H1 (cell line): ENCODE measurements at regions not wholly inside any gene's neighbourhood (a gene's known extent, or its start where the extent isn't known, plus 50 kb on each side); places are given as distances from the start of the nearest gene placed in this dataset.

Experiments used
- CTCF ChIA-PET: fragments of 300-600 bp; sonication (Branson Sonifier 250); formaldehyde crosslinking; loops from one replicate; lab custom pipeline; 2021; ENCODE audit not compliant: partially characterized antibody; lab: Charles Lee
- POLR2A ChIA-PET: fragments of 300-600 bp; sonication (Branson Sonifier 250); formaldehyde crosslinking; loops from one replicate; lab custom pipeline; 2021; ENCODE audit warnings: inconsistent platforms; ENCODE audit not compliant: partially characterized antibody; lab: Charles Lee
- DNase-seq, 2 experiments: peaks; one replicate each; pipeline versions ENCODE4 v3.0.0 to v3.0.0-alpha.2; 2010 to 2022; ENCODE audit warnings: low spot score in 2 of 2, low read depth in 1 of 2, mixed read lengths in 1 of 2
- FAIRE-seq: peaks from 2 replicates; lab custom pipeline; 2011; peaks lifted over from hg19 to GRCh38; lab: Jason Lieb, UNC
- H2AFZ ChIP-seq: 2 replicates; pipeline ENCODE4 v1.8.1; 2012; ENCODE audit warnings: low read length, inconsistent platforms
- H2AK5ac ChIP-seq: 2 replicates; pipeline ENCODE4 v1.6.1; 2013; ENCODE audit warnings: low read depth, low read length
- H2BK120ac ChIP-seq: replicated peaks from 2 replicates; pipeline ENCODE3; 2013; ENCODE audit warnings: low read depth, low read length, inconsistent platforms
- H2BK12ac ChIP-seq: 2 replicates; pipeline ENCODE4 v1.6.1; 2013; ENCODE audit warnings: low read depth, low read length
- H2BK15ac ChIP-seq: 2 replicates; pipeline ENCODE4 v1.6.1; 2013; ENCODE audit warnings: low read length
- H2BK20ac ChIP-seq: 2 replicates; pipeline ENCODE4 v1.6.1; 2013; ENCODE audit warnings: low read length
- H2BK5ac ChIP-seq: 2 replicates; pipeline ENCODE4 v1.6.1; 2013; ENCODE audit warnings: low read depth, low read length
- H3K14ac ChIP-seq: 2 replicates; pipeline ENCODE4 v1.6.1; 2013; ENCODE audit warnings: inconsistent platforms; ENCODE audit not compliant: insufficient read length
- H3K18ac ChIP-seq: 2 replicates; pipeline ENCODE4 v1.6.1; 2013; ENCODE audit warnings: low read length; ENCODE audit errors: extremely low read depth
- H3K23ac ChIP-seq: 2 replicates; pipeline ENCODE4 v1.6.1; 2013; ENCODE audit warnings: inconsistent platforms; ENCODE audit not compliant: insufficient read length
- H3K23me2 ChIP-seq: 2 replicates; pipeline ENCODE4 v1.6.1; 2013; ENCODE audit warnings: low read depth, low read length
- H3K27ac ChIP-seq: 2 replicates; pipeline ENCODE4 v1.6.1; 2011; ENCODE audit warnings: low read depth, low read length, inconsistent platforms
- H3K27me3 ChIP-seq, 4 experiments: replicated peaks in 1 of 4; 1 replicate in 1 of 4; 2 replicates in 3 of 4; pipeline versions ENCODE4 v1.6.1 to v1.8.1; 2011 to 2013; ENCODE audit warnings: low read length in 3 of 4, mild to moderate bottlenecking in 3 of 4, inconsistent platforms in 2 of 4, mixed read lengths in 2 of 4, moderate library complexity in 1 of 4; ENCODE audit not compliant: control insufficient read depth in 3 of 4, insufficient read depth in 3 of 4; ENCODE audit errors: extremely low read depth in 1 of 4
- H3K36me3 ChIP-seq, 4 experiments: 2 replicates each; pipeline versions ENCODE4 v1.6.1 to v1.8.1; 2011 to 2013; ENCODE audit warnings: mild to moderate bottlenecking in 4 of 4, low read length in 3 of 4, moderate library complexity in 2 of 4, control low read depth in 1 of 4, inconsistent platforms in 1 of 4; ENCODE audit not compliant: insufficient read depth in 4 of 4, control insufficient read depth in 2 of 4
- H3K4ac ChIP-seq: replicated peaks from 2 replicates; pipeline ENCODE3; 2013; ENCODE audit warnings: low read length, low read depth, mixed read lengths, inconsistent platforms; ENCODE audit not compliant: insufficient read length
- H3K4me1 ChIP-seq, 4 experiments: replicated peaks in 1 of 4; 1 replicate in 1 of 4; 2 replicates in 3 of 4; pipeline versions ENCODE4 v1.6.1 to v1.8.1; 2011 to 2013; ENCODE audit warnings: low read length in 3 of 4, inconsistent platforms in 2 of 4, mixed read lengths in 1 of 4; ENCODE audit not compliant: insufficient read depth in 4 of 4, control insufficient read depth in 3 of 4
- H3K4me2 ChIP-seq, 2 experiments: 2 replicates each; pipeline versions ENCODE4 v1.6.1 to v1.8.1; 2011 to 2013; ENCODE audit warnings: low read depth in 2 of 2, low read length in 2 of 2, control low read depth in 1 of 2, inconsistent platforms in 1 of 2, mild to moderate bottlenecking in 1 of 2; ENCODE audit not compliant: insufficient read depth in 1 of 2
- H3K4me3 ChIP-seq, 4 experiments: fragments of 200-600, 300-600 bp in 1 of 4; sonication (generic), shearing (Covaris generic), sonication (Bioruptor Twin) in 1 of 4; 2 replicates each; pipeline versions ENCODE4 v1.5.1 to v1.8.1; 2011 to 2016; ENCODE audit warnings: low read length in 4 of 4, low read depth in 3 of 4, control low read depth in 2 of 4, inconsistent platforms in 2 of 4, mild to moderate bottlenecking in 2 of 4, mixed read lengths in 1 of 4, moderate library complexity in 1 of 4; ENCODE audit not compliant: insufficient read depth in 2 of 4; ENCODE audit errors: extremely low read depth in 1 of 4
- H3K56ac ChIP-seq: replicated peaks from 2 replicates; pipeline ENCODE3; 2013; ENCODE audit warnings: low read depth, mild to moderate bottlenecking, mixed read lengths, low read length, inconsistent platforms; ENCODE audit not compliant: insufficient read length
- H3K79me1 ChIP-seq: 2 replicates; pipeline ENCODE4 v1.6.1; 2013; ENCODE audit warnings: low read depth, low read length, control low read depth
- H3K79me2 ChIP-seq, 2 experiments: 2 replicates each; pipeline versions ENCODE4 v1.6.1 to v1.8.1; 2012 to 2013; ENCODE audit warnings: low read length in 2 of 2, mild to moderate bottlenecking in 2 of 2, inconsistent platforms in 1 of 2; ENCODE audit not compliant: insufficient read depth in 2 of 2, control insufficient read depth in 1 of 2
- H3K9ac ChIP-seq, 4 experiments: replicated peaks in 1 of 4; 1 replicate in 1 of 4; 2 replicates in 3 of 4; pipeline versions ENCODE4 v1.6.1 to v1.8.1; 2011 to 2013; ENCODE audit warnings: low read depth in 3 of 4, low read length in 3 of 4, control low read depth in 2 of 4, mild to moderate bottlenecking in 2 of 4, moderate library complexity in 2 of 4, inconsistent platforms in 1 of 4; ENCODE audit errors: extremely low read depth in 1 of 4
- H3K9me3 ChIP-seq, 2 experiments: 2 replicates each; pipeline versions ENCODE4 v1.6.1 to v1.8.1; 2012 to 2013; ENCODE audit warnings: mild to moderate bottlenecking in 2 of 2, moderate library complexity in 2 of 2, control low read depth in 1 of 2, inconsistent platforms in 1 of 2, low read depth in 1 of 2, low read length in 1 of 2, mixed read lengths in 1 of 2; ENCODE audit not compliant: insufficient read depth in 2 of 2
- H4K20me1 ChIP-seq, 2 experiments: replicated peaks in 1 of 2; 2 replicates each; pipeline versions ENCODE3 to v1.8.1; 2011 to 2013; ENCODE audit warnings: inconsistent platforms in 2 of 2, low read length in 2 of 2, mild to moderate bottlenecking in 1 of 2; ENCODE audit not compliant: insufficient read depth in 2 of 2, control insufficient read depth in 1 of 2
- H4K5ac ChIP-seq: 2 replicates; pipeline ENCODE4 v1.6.1; 2013; ENCODE audit warnings: low read length, low read depth, mixed read lengths, inconsistent platforms; ENCODE audit not compliant: insufficient read length
- H4K8ac ChIP-seq: 2 replicates; pipeline ENCODE4 v1.8.0; 2013; ENCODE audit warnings: mild to moderate bottlenecking, moderate library complexity, low read length, inconsistent platforms; ENCODE audit not compliant: insufficient read depth; ENCODE audit errors: extremely low read depth
- H4K91ac ChIP-seq: replicated peaks from 2 replicates; pipeline ENCODE3; 2013; ENCODE audit warnings: low read length, mixed read lengths, inconsistent platforms; ENCODE audit not compliant: insufficient read length
- BCL11A ChIP-seq, 2 experiments: IDR thresholded peaks; one replicate each; pipeline ENCODE4 v1.6.1; 2011; ENCODE audit warnings: low read depth in 2 of 2, low read length in 2 of 2, mild to moderate bottlenecking in 2 of 2
- EP300 ChIP-seq, 2 experiments: IDR thresholded peaks; 1 replicate in 1 of 2; 2 replicates in 1 of 2; pipeline ENCODE4 v1.6.1; 2011 to 2012; ENCODE audit warnings: low read depth in 2 of 2, low read length in 2 of 2, mild to moderate bottlenecking in 2 of 2, borderline replicate concordance in 1 of 2, inconsistent platforms in 1 of 2, moderate library complexity in 1 of 2
- GTF2F1 ChIP-seq: IDR thresholded peaks from 2 replicates; pipeline ENCODE4 v1.6.1; 2012; ENCODE audit warnings: low read depth, low read length, improper control_type of control experiment, borderline replicate concordance
- JUN ChIP-seq: IDR thresholded peaks from 2 replicates; pipeline ENCODE4 v1.6.1; 2011; ENCODE audit warnings: low read depth, mild to moderate bottlenecking, improper control_type of control experiment, low read length
- RBBP5 ChIP-seq: IDR thresholded peaks from 2 replicates; pipeline ENCODE4 v1.7.1; 2012; ENCODE audit warnings: low read depth, mild to moderate bottlenecking, inconsistent platforms, low read length, moderate library complexity, borderline replicate concordance
- TAF1 ChIP-seq: IDR thresholded peaks from 2 replicates; pipeline ENCODE4 v1.6.1; 2011; ENCODE audit warnings: mild to moderate bottlenecking, low read depth, low read length
- TBP ChIP-seq: IDR thresholded peaks from 2 replicates; pipeline ENCODE4 v1.6.1; 2011; ENCODE audit warnings: low read depth, low read length, improper control_type of control experiment
- TCF12 ChIP-seq: IDR thresholded peaks from 2 replicates; pipeline ENCODE4 v1.6.1; 2011; ENCODE audit warnings: low read depth, mild to moderate bottlenecking, low read length
- WGBS, 2 experiments: shearing (Covaris generic) in 1 of 2; methylation state at CpG; one replicate each; pipeline versions ENCODE4 v1.1.6 to v1.1.7; 2013 to 2015; ENCODE audit warnings: low lambda C conversion rate in 2 of 2, mixed read lengths in 2 of 2, inconsistent platforms in 1 of 2, low coverage in 1 of 2, missing lambda C conversion rate in 1 of 2; ENCODE audit not compliant: insufficient replicate concordance in 2 of 2, insufficient coverage in 1 of 2, insufficient read length in 1 of 2; ENCODE audit errors: extremely low coverage in 1 of 2, missing lambda C conversion rate in 1 of 2; 5-methylcytosine and 5-hydroxymethylcytosine counted together
- TF ChIP-seq, protein P1 (sequence below): IDR thresholded peaks from 2 replicates; pipeline ENCODE4 v1.6.1; 2012; ENCODE audit warnings: low read length, inconsistent platforms

DNA sequence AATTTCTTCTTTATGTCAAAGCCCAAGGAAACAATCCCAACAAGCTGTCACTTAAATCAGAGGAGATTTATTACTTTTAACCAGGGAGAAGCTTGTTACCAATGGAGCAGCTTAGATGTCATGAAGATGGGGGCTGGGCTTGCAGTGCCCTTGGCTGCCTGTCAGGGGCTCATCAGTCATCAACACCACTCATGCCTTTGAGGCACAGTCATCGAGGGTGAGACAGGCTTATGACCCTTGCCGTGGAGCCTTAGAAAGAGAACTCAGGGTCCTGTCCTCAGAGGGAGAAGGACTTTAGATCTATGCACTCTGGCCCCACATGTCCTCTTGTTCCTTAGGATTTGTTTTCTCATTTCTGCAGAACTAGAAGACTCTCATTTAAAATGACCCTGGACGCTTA, 318.3 kb downstream of the CBLN1 start:
- H2BK20ac ChIP-seq, result no peak overlapping the region
- no peak overlapping the region for H2BK12ac ChIP-seq
- H2AFZ ChIP-seq, result no peak overlapping the region
- no peaks in the 10 kb centered on the region for H3K36me3 ChIP-seq
- H3K23me2 ChIP-seq, result no peaks in the 10 kb centered on the region
- no peak overlapping the region for H3K9ac ChIP-seq
- CTCF ChIA-PET, result interaction anchor here (0.8 kb wide), 1 partner anchor 61 kb away, joined by 4 read pairs; no protein-coding TSS in a partner anchor
- no peak overlapping the region for H2BK15ac ChIP-seq
- POLR2A ChIA-PET, result no interaction called here
- no peak overlapping the region for H3K56ac ChIP-seq
- H4K5ac ChIP-seq, result no peak overlapping the region
- no peak overlapping the region for H3K4me2 ChIP-seq
- H3K18ac ChIP-seq, result no peak overlapping the region
- no peak for TF ChIP-seq JUN
- no peak for TF ChIP-seq RBBP5
- TF ChIP-seq EP300 (IDR thresholded peaks at IDR 0.05; ENCODE audit: borderline replicate concordance in 1 of 2, low read depth in 2 of 2, low read length in 2 of 2), result no peak
- no peak for TF ChIP-seq TCF12
- TF ChIP-seq TBP, result no peak
- no peak for TF ChIP-seq BCL11A (IDR thresholded peaks at IDR 0.05; ENCODE audit: low read depth in 2 of 2, low read length in 2 of 2)
- no peak for TF ChIP-seq TAF1
- TF ChIP-seq, protein P1, sequence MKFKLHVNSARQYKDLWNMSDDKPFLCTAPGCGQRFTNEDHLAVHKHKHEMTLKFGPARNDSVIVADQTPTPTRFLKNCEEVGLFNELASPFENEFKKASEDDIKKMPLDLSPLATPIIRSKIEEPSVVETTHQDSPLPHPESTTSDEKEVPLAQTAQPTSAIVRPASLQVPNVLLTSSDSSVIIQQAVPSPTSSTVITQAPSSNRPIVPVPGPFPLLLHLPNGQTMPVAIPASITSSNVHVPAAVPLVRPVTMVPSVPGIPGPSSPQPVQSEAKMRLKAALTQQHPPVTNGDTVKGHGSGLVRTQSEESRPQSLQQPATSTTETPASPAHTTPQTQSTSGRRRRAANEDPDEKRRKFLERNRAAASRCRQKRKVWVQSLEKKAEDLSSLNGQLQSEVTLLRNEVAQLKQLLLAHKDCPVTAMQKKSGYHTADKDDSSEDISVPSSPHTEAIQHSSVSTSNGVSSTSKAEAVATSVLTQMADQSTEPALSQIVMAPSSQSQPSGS, result no peak
- no peak for TF ChIP-seq GTF2F1
- H3K4me3 ChIP-seq, result no peak overlapping the region
- no peak overlapping the region for H4K91ac ChIP-seq
- 97% methylated on average over 3 of the region's 3 CpGs; no CpG with 5 or more reads in 1 of the 2 experiments for WGBS, 2 experiments
- no peak overlapping the region for H3K14ac ChIP-seq
- H3K4me1 ChIP-seq, result no peaks in the 10 kb centered on the region
- no peak overlapping the region for H3K23ac ChIP-seq
- no peaks in the 10 kb centered on the region for H4K20me1 ChIP-seq
- H3K9me3 ChIP-seq, result 0 out of 4 replicates have a peak, but pooled peaks cover 0 to 6% of the 10 kb centered on the region in 2 experiments
- H2BK5ac ChIP-seq, result no peak overlapping the region
- H2AK5ac ChIP-seq, result no peak overlapping the region
- H3K79me2 ChIP-seq, result no peaks in the 10 kb centered on the region
- H3K4ac ChIP-seq, result no peak overlapping the region
- no peaks in the 10 kb centered on the region for H3K27me3 ChIP-seq
- no peak for FAIRE-seq
- H4K8ac ChIP-seq, result no peak overlapping the region
- H3K27ac ChIP-seq, result no peak overlapping the region
- DNase-seq, result no peak
- no peaks in the 10 kb centered on the region for H3K79me1 ChIP-seq
- H2BK120ac ChIP-seq, result no peak overlapping the region
